Caco-2 (cell line): ENCODE measurements at regions not wholly inside any gene's neighbourhood (a gene's known extent, or its start where the extent isn't known, plus 50 kb on each side); places are given as distances from the start of the nearest gene placed in this dataset.

Experiments used
- BruUV-seq: library from RNA; stranded (reverse); fragments of 400-500 nt; replicated peaks from 2 replicates; lab custom pipeline; 2021; lab: Mats Ljungman, UMichigan
- CTCF ChIA-PET: fragments of 300-600 bp; sonication (Branson Sonifier 250); formaldehyde crosslinking; loops from one replicate; lab custom pipeline; 2022; ENCODE audit warnings: antibody characterized with exemption; lab: Charles Lee
- POLR2A ChIA-PET: fragments of 300-600 bp; sonication (Branson Sonifier 250); formaldehyde crosslinking; loops from one replicate; lab custom pipeline; 2022; ENCODE audit warnings: antibody characterized with exemption; lab: Charles Lee
- DNase-seq, 2 experiments: peaks; one replicate each; pipeline versions ENCODE4 v3.0.0 to v3.0.0-alpha.2; 2020 to 2022
- H3K27me3 ChIP-seq: replicated peaks from 2 replicates; pipeline ENCODE4 v1.6.0; 2011; ENCODE audit warnings: low read length; ENCODE audit not compliant: control insufficient read depth, insufficient read depth
- H3K36me3 ChIP-seq: 2 replicates; pipeline ENCODE4 v1.5.1; 2011; ENCODE audit warnings: low read length; ENCODE audit not compliant: control insufficient read depth, insufficient read depth
- H3K4me1 ChIP-seq: fragments of 250-450 bp; sonication (Bioruptor Pico); 2 replicates; pipeline ENCODE4 v1.5.1; 2020; ENCODE audit warnings: mild to moderate bottlenecking
- H3K4me3 ChIP-seq: 2 replicates; pipeline ENCODE4 v1.5.1; 2011; ENCODE audit warnings: low read depth, mild to moderate bottlenecking, control low read depth, low read length
- H3K9me3 ChIP-seq: fragments of 250-450 bp; sonication (Bioruptor Pico); 2 replicates; pipeline ENCODE4 v1.5.1; 2020; ENCODE audit warnings: mild to moderate bottlenecking, moderate library complexity
- H3K27ac Mint-ChIP-seq: one replicate; pipeline ENCODE4 v1.8.0; 2022; ENCODE audit warnings: mixed read lengths; ENCODE audit not compliant: unreplicated experiment
- H3K27me3 Mint-ChIP-seq: one replicate; pipeline ENCODE4 v1.8.0; 2022; ENCODE audit warnings: mixed read lengths; ENCODE audit not compliant: insufficient read depth, unreplicated experiment
- H3K36me3 Mint-ChIP-seq: one replicate; pipeline ENCODE4 v1.8.0; 2022; ENCODE audit warnings: mild to moderate bottlenecking, mixed read lengths; ENCODE audit not compliant: insufficient read depth, unreplicated experiment
- H3K4me1 Mint-ChIP-seq: one replicate; pipeline ENCODE4 v1.8.0; 2022; ENCODE audit warnings: low read depth, mixed read lengths; ENCODE audit not compliant: unreplicated experiment
- H3K4me3 Mint-ChIP-seq: one replicate; pipeline ENCODE4 v1.8.0; 2022; ENCODE audit warnings: mild to moderate bottlenecking, moderate library complexity, mixed read lengths; ENCODE audit not compliant: unreplicated experiment
- H3K9me3 Mint-ChIP-seq: one replicate; pipeline ENCODE4 v1.8.0; 2022; ENCODE audit warnings: mixed read lengths; ENCODE audit not compliant: unreplicated experiment
- intact Hi-C: fragments of 100-400 bp; cut with micrococcal nuclease; formaldehyde crosslinking; loops from one replicate; pipeline ENCODE4 v1.10.0; 2022; ENCODE audit not compliant: unreplicated experiment
- TF ChIP-seq, protein P1 (sequence below), 2 experiments: fragments of 200-600 bp in 1 of 2; IDR thresholded peaks; 1 replicate in 1 of 2; 2 replicates in 1 of 2; pipeline versions ENCODE4 v1.5.1 to v1.8.0; 2011 to 2022; ENCODE audit warnings: antibody characterized with exemption in 1 of 2, control low read depth in 1 of 2, inconsistent platforms in 1 of 2, low read depth in 1 of 2, low read length in 1 of 2, mild to moderate bottlenecking in 1 of 2, moderate library complexity in 1 of 2; ENCODE audit not compliant: insufficient read depth in 1 of 2, severe bottlenecking in 1 of 2, unreplicated experiment in 1 of 2

DNA sequence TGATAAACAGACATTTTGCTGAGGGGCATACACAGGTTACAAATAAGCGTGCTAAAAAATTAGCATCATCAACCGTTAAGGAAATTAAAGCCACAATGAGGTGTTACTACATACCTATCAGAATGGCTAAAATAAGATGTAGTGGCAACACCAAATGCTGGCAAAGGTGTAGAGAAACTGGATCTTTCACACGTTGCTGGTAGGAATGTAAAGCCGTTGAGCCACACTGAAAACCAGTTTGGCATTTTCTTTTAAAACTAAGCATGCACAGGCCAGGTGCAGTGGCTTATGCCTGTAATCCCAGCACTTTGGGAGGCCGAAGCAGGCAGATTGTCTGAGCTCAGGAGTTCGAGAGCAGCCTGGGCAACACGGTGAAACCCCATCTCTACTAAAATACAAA lies 67.0 kb upstream of the SYK start:
- no TSS peak for BruUV-seq
- no peak overlapping the region for H3K27ac Mint-ChIP-seq
- no peak for DNase-seq
- H3K9me3 Mint-ChIP-seq: peaks cover 9% of the 10 kb centered on the region
- Histone ChIP-seq H3K36me3 (no peaks in the 10 kb centered on the region), H3K9me3 (no peaks in the 10 kb centered on the region), H3K4me3 (no peak overlapping the region), H3K27me3 (no peaks in the 10 kb centered on the region), H3K4me1 (no peaks in the 10 kb centered on the region)
- intact Hi-C loops: no loop called here
- no peaks in the 10 kb centered on the region for H3K4me1 Mint-ChIP-seq
- POLR2A ChIA-PET: no interaction called here
- no peaks in the 10 kb centered on the region for H3K36me3 Mint-ChIP-seq
- peaks cover 4% of the 10 kb centered on the region for H3K27me3 Mint-ChIP-seq
- H3K4me3 Mint-ChIP-seq: no peak overlapping the region
- TF ChIP-seq, protein P1, sequence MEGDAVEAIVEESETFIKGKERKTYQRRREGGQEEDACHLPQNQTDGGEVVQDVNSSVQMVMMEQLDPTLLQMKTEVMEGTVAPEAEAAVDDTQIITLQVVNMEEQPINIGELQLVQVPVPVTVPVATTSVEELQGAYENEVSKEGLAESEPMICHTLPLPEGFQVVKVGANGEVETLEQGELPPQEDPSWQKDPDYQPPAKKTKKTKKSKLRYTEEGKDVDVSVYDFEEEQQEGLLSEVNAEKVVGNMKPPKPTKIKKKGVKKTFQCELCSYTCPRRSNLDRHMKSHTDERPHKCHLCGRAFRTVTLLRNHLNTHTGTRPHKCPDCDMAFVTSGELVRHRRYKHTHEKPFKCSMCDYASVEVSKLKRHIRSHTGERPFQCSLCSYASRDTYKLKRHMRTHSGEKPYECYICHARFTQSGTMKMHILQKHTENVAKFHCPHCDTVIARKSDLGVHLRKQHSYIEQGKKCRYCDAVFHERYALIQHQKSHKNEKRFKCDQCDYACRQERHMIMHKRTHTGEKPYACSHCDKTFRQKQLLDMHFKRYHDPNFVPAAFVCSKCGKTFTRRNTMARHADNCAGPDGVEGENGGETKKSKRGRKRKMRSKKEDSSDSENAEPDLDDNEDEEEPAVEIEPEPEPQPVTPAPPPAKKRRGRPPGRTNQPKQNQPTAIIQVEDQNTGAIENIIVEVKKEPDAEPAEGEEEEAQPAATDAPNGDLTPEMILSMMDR (IDR thresholded peaks at IDR 0.05; ENCODE audit: insufficient read depth in 1 of 2, low read depth in 1 of 2, low read length in 1 of 2, severe bottlenecking in 1 of 2, unreplicated experiment in 1 of 2): no peak
- CTCF ChIA-PET: no interaction called here

DNA sequence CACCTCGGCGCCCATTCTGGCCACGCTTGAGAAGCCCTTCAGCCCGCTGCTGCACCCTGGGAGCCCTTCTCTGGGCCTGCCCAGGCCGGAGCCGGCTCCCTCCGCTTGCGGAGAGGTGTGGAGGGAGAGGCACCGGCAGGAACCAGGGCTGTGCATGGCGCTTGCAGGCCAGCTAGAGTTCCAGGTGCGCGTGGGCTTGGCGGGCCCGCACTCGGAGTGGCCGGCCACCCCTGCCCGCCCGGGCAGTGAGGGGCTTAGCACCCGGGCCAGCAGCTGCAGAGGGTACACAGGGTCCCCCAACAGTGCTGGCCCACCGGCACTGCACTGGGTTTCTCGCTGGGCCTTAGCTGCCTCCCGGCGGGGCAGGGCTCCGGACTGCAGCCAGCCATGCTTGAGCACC lies 72.3 kb upstream of the SYK start:
- peaks cover 4% of the 10 kb centered on the region for H3K27me3 Mint-ChIP-seq
- no peaks in the 10 kb centered on the region for H3K36me3 Mint-ChIP-seq
- Histone ChIP-seq H3K4me1 (no peaks in the 10 kb centered on the region), H3K9me3 (no peaks in the 10 kb centered on the region), H3K27me3 (no peaks in the 10 kb centered on the region), H3K4me3 (no peak overlapping the region), H3K36me3 (no peaks in the 10 kb centered on the region)
- ChIA-PET POLR2A (no interaction called here), CTCF (no interaction called here)
- intact Hi-C loops: no loop called here
- no peak overlapping the region for H3K4me3 Mint-ChIP-seq
- H3K9me3 Mint-ChIP-seq: no peaks in the 10 kb centered on the region
- H3K27ac Mint-ChIP-seq: no peak overlapping the region
- TF ChIP-seq, protein P1 (IDR thresholded peaks at IDR 0.05; ENCODE audit: insufficient read depth in 1 of 2, low read depth in 1 of 2, low read length in 1 of 2, severe bottlenecking in 1 of 2, unreplicated experiment in 1 of 2): no peak
- no TSS peak for BruUV-seq
- H3K4me1 Mint-ChIP-seq: no peaks in the 10 kb centered on the region
- no peak for DNase-seq

DNA sequence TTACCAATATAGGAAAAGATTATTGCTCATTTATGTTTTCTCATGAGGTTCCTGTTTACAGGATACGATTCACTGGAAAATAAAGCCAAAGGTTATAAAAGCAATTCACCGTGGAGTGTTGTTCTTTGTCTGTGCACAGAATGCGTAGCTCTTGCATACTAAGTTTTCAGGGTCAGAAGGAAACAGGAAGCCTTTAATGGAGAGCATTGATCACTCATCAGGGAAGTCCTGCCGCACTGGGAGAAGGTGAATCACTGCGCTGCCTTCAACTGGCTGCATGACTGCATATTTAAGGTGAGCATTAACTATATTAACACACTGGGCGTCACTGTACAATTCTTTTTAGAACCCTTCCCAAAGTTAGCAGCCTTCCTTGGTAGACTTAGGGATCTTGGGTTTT lies 74.1 kb upstream of the SYK start:
- no TSS peak for BruUV-seq
- no peak for DNase-seq
- Histone ChIP-seq H3K36me3 (no peaks in the 10 kb centered on the region), H3K27me3 (no peaks in the 10 kb centered on the region), H3K4me1 (no peaks in the 10 kb centered on the region), H3K4me3 (no peak overlapping the region), H3K9me3 (no peaks in the 10 kb centered on the region)
- ChIA-PET CTCF (no interaction called here), POLR2A (no interaction called here)
- intact Hi-C loops: no loop called here
- Mint-ChIP-seq H3K27me3 (peaks cover 4% of the 10 kb centered on the region), H3K4me1 (no peaks in the 10 kb centered on the region), H3K4me3 (no peak overlapping the region), H3K27ac (no peak overlapping the region), H3K36me3 (no peaks in the 10 kb centered on the region), H3K9me3 (no peaks in the 10 kb centered on the region)
- TF ChIP-seq, protein P1 (IDR thresholded peaks at IDR 0.05; ENCODE audit: insufficient read depth in 1 of 2, low read depth in 1 of 2, low read length in 1 of 2, severe bottlenecking in 1 of 2, unreplicated experiment in 1 of 2): no peak
